HG03135 (cell line): ENCODE measurements at regions not wholly inside any gene's neighbourhood (a gene's known extent, or its start where the extent isn't known, plus 50 kb on each side); places are given as distances from the start of the nearest gene placed in this dataset.
"Not testable (repeated sequence)": the region's sequence is repeated elsewhere in the genome, so short reads cannot be mapped to it uniquely, and the experiment has no call there.

Source experiments
- ATAC-seq: cut with Tn5 transposase; IDR thresholded peaks from one replicate; pipeline ENCODE4 v1.9.1; 2021; ENCODE audit warnings: mild to moderate bottlenecking, moderate library complexity; ENCODE audit not compliant: unreplicated experiment

GRCh38 chr13:53101883-53102282, 73.3 kb downstream of the OLFM4 start:
- ATAC-seq: no peak

DNA sequence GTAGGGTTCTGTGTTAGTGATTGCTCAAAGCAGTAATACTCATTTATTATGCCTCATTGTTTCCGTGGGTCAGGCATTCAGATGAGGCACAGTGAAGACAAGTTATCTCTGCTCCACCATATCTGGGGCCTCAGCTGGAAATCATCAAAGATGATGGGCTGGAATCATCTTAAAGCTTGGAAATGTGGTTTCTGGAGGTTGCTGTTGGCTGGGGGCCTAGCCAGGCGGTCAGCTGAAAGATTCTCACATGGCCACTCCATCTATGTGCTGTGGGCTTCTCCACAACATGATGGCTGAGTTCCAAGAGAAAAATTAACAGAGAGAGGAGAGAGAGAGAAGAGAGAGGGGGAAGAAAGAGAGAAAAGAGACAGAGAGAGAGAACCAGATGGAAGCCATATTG, 75.5 kb downstream of the OLFM4 start:
- no peak for ATAC-seq

DNA sequence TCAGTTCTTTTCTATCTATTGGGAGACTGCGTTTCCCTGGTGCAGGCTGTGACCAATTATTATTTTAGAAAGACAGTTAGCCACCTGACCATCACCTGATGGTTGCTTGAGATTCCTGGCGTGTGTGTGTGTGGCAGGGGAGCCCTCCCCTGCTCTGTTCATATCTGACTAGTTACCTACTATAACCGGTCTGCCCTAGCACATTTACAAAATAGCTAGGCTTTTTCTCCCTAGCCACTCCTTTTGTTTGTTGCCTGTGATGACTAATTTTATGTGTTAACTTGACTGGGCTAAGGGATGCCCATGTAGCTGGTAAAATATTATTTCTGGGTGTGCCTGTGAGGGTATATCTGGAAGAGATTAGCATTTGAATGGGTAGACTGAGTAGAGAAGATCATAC, 76.9 kb downstream of the OLFM4 start:
- no peak for ATAC-seq

DNA sequence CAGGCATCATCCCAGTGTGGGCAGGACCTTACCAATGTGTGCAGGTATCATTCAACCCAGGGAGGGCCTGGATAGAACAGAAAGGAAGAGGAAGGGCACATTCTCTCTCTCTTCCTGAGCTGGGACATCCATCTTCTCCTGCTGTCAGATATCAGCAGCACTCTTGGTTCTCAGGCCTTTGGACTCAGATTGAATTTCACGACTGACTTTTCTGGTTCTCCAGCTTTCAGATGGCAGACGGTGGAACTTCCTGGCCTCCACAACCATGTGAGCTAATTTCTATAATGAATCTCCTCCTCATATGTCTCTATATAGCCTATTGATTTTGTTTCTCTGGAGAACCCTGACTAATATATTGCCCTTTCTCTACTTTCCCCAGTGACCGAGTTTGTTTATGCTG, 77.3 kb downstream of the OLFM4 start:
- ATAC-seq: no peak

DNA sequence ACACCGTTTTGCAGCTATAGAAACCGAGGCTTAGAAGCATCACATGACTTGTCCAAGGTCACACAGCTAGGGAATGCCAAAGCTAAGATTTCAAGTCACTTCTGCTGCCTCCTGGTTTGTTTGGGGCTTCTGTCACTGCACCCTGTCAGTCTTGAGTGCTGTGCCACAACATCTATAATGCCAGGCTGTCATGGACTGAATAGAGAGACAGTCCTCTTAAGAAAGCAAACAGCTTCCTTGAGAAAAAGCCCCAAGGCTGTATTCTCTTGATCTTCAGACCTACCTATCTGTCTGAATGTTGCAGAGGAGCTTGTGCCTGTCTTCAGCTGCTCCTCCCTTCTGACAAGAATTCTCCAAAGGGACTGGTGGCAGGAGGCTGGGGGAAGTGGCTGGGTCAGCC, 81.6 kb downstream of the OLFM4 start:
- ATAC-seq: no peak

GRCh38 chr13:53110614-53111013, 82.0 kb downstream of the OLFM4 start:
- ATAC-seq: no peak

- ATAC-seq: no peak
Measured at GRCh38 chr13:53112522-53112921, 83.9 kb downstream of the OLFM4 start.

DNA sequence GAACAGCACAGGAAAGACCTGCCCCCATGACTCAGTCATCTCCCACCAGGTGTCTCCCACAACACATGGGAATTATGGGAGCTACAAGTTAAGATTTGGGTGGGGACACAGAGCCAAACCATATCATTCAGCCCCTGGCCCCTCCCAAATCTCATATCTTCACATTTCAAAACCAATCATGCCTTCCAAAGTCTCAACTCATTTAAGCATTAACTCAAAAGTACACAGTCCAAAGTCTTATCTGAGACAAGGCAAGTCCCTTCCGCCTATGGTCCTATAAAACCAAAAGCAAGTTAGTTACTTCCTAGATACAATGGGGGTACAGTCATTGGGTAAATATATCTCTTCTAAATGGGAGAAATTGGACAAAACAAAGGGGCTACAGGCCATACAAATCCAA, 88.4 kb downstream of the OLFM4 start:
- ATAC-seq: not testable (repeated sequence)

DNA sequence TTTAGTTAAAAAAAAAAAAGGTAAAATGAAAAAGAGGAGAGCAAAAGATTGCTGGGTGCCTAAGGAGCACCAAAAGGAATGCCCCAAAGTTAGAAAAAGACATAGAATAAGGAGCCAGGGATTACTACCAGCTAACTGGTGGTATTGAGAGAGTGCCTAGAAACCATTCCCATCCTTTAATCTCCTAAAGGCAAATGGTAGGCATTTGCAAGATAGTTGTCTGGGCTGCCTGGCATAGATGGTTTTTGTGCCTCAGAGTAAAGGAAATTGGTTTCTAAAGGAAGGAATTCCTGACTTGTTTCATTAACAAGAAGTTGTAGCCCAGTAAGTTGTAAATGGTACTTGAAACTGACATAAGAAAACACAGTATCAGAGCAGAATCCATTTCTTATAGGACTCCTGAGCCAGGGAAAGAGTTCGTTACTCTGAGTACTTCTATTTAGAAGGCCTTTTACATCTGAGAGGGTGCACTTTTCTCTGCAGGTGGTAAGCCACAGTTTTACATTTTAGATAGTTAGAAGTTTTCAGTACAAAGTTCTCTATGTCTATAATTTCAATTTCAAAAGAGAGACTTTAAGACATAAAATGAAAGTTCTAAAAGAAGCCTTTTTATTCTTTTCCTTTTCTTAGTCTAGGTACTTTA, 92.6 kb downstream of the OLFM4 start:
- no peak for ATAC-seq

DNA sequence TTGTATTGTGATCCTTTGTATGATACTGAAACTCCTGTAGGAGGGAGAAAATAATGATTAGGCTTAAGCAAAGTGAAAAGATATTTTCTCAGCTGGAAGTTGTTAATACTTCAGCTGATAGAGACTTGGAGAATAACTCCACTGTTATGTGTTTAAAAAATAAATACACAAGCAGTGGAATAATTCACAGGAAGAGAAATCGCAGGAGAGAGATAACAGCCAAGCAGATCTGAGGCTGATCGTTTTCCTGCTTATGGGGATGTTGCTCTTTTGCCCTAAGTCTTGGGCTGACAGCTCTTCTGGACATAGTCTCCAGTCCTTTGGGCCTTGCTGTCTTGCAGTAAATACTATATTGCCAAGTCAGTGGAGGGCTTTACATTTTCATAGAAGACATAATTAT, 93.3 kb downstream of the OLFM4 start:
- ATAC-seq: no peak

DNA sequence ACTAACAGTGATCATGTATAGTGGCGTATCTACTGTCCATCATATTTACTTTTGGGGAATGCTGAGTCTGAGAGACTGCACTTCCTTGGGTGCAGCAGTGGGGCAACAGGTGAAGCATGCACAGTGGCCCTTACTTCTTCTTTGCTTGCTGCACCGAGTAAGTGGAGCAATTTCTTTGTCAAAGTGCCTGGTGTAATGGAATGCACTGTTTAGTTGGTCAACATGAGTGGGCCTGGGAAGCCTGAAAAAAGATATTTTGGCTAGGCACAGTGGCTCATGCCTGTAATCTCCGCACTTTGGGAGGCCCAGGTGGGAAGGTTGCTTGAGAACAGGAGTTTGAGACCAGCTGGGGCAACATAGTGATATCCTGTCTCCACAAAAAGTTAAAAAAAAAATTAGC, 94.9 kb downstream of the OLFM4 start:
- no peak for ATAC-seq

DNA sequence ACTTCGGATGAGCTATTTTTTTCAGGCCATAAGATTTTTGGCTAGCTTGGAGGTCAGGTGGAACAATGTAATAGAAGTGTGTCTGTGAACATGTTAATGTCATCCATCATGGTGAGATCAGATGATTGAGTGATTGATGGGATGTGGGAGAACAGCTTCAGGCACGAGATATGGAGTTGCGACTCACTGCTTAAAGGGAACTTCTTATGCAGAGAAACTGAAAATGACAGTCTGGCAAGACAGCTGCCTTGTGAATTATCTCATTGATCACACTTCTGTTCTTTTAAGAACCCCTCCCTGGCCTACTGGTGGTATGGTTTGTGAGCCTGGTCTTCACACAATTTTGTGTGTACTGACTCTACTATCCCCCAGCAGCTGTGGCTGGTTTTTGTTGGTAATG, 96.0 kb downstream of the OLFM4 start:
- ATAC-seq: no peak

GRCh38 chr13:53126841-53127245, 98.2 kb downstream of the OLFM4 start:
- ATAC-seq: no peak

- no peak for ATAC-seq
Measured at GRCh38 chr13:53127373-53127772, 98.8 kb downstream of the OLFM4 start.

GRCh38 chr13:53129864-53130393, 101.3 kb downstream of the OLFM4 start:
- ATAC-seq: no peak

DNA sequence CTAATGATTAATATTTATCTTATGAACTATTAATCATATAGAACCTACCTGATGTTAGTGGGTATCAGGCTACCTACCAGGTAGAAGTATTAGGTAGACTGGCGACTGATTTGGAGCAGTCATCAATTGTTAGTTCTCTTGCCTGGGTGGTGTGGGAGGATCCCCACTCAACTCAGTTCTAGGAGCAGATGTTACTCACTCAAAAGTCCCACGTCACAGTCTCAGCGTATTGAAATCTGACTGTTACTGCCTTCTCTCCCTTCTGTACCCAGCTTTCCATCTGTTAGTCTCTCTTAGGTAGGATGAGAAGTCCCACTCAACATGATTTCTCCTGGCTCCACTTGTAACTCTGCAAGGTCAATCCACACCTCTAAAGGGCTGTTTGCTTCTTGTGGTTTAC, 102.7 kb downstream of the OLFM4 start:
- ATAC-seq: no peak

GRCh38 chr13:53135301-53135700, 106.7 kb downstream of the OLFM4 start:
- no peak for ATAC-seq

DNA sequence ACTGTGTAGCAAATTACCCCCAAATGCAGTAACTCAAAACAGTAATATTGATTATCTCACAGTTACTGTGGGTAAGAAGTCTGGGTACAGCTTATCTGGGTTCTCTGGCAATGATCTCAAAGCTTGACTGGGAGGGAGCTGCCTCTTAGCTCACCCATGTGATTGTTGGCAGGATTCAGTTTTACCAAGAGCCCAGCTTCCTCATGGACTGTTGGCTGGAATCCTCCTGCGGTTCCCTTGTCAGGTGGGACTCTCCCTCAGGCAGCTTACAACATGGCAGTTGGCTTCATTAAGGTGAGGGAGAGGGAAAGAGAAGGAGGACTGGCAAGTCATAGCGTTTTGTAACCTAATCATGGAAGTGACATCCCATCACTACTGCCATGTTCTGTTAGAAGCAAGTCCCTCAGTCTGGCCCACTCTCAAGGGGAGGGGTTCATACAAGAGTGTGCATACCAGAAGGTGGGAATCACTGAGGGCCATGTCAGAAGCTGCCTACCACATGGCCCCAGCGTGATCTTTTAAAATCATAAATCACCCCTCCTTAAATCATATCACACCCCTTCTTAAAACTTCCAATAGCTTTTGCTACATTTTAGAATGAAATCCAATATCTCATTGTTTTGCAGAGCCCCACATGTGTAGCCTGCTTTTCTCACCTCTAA, 108.1 kb downstream of the OLFM4 start:
- ATAC-seq: no peak

DNA sequence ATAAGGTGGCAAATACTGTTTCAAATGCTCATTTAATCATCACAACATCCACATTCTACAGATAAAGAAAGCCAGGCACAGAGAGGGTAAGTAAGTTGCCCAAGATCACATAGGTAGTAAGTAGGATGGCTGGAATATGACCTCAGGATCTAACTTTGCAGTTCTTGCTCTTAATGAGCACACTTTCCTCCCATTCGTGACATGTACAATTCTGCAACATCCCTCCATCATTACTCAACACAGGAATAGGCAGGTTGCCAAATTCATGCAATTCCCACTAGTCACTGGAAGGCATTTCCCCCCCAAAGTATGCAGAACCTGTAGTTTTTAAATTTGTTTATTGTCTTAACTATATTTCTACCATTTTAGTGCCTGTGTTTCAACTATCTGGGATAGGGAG, 109.2 kb downstream of the OLFM4 start:
- no peak for ATAC-seq

- no peak for ATAC-seq
Measured at GRCh38 chr13:53138376-53139036, 109.9 kb downstream of the OLFM4 start.

DNA sequence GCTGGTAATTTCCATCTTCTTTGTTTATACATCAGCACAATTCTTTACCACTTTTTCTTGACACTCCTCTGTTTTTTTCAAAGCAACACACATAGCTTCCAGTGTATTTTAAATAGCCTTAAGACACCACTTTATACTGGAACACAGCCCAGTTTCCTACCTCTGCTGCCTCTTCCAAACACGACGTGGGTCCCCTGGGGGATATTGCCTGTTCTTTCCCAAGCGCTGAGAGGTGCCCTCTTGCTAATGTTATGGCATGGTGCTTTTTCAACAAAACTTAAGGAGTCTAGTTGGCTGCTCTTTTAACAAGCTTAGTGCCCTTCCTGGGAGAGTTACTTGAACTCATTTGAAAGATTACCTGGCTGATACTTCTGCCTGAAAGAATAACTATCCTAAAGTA, 112.7 kb downstream of the OLFM4 start:
- ATAC-seq: no peak

- ATAC-seq: no peak
Measured at GRCh38 chr13:53142306-53142705, 113.7 kb downstream of the OLFM4 start.
